Activated CD4-positive, alpha-beta T cell treated with anti-CD3 and anti-CD28 coated beads, Interleukin-10, Interleukin-2, amounts not matched to agents 100 ng/mL and 50 ng/mL, durations not matched to agents 16 hours and 8 hours (primary cell): ENCODE measurements at regions not wholly inside any gene's neighbourhood (a gene's known extent, or its start where the extent isn't known, plus 50 kb on each side); places are given as distances from the start of the nearest gene placed in this dataset.
"Not testable (repeated sequence)": the region's sequence is repeated elsewhere in the genome, so short reads cannot be mapped to it uniquely, and the experiment has no call there.

Source experiments
- DNase-seq: peaks from one replicate; pipeline ENCODE4 v3.0.0-alpha.2; 2020

GRCh38 chr15:100721758-100722550 is 119.6 kb downstream of the ASB7 start:
- peak; percentile 7 for DNase-seq

- no peak for DNase-seq
Observed at GRCh38 chr15:100722551-100723314, 120.3 kb downstream of the ASB7 start.

GRCh38 chr15:100723315-100723801 is 121.0 kb downstream of the ASB7 start:
- no peak for DNase-seq

- no peak for DNase-seq
Observed at GRCh38 chr15:100725121-100726069, 123.0 kb downstream of the ASB7 start.

- no peak for DNase-seq
Observed at GRCh38 chr15:100726070-100726420, 123.7 kb downstream of the ASB7 start.

GRCh38 chr15:100726421-100727190 is 124.2 kb downstream of the ASB7 start:
- no peak for DNase-seq

- no peak for DNase-seq
Observed at GRCh38 chr15:100727291-100727851, 125.0 kb downstream of the ASB7 start.

- no peak for DNase-seq
Observed at GRCh38 chr15:100728371-100729201, 126.2 kb downstream of the ASB7 start.

- DNase-seq: no peak
Observed at GRCh38 chr15:100729461-100729860, 127.1 kb downstream of the ASB7 start.

GRCh38 chr15:100730129-100730528 is 127.7 kb downstream of the ASB7 start:
- no peak for DNase-seq

GRCh38 chr15:100730655-100731266 is 128.4 kb downstream of the ASB7 start:
- DNase-seq: no peak

GRCh38 chr15:100731267-100732152 is 129.1 kb downstream of the ASB7 start:
- DNase-seq: no peak

- no peak for DNase-seq
Observed at GRCh38 chr15:100732211-100733055, 130.0 kb downstream of the ASB7 start.

- no peak for DNase-seq
Observed at GRCh38 chr15:100733101-100733842, 130.9 kb downstream of the ASB7 start.

- not testable (repeated sequence) for DNase-seq
Observed at GRCh38 chr15:100733843-100734185, 131.4 kb downstream of the ASB7 start.

- DNase-seq: no peak
Observed at GRCh38 chr15:100734586-100734985, 132.2 kb downstream of the ASB7 start.
